ENCODE measurements at regions not wholly inside any gene's neighbourhood (a gene's known extent, or its start where the extent isn't known, plus 50 kb on each side); places are given as distances from the start of the nearest gene placed in this dataset.

- no peak for DNase-seq (ENCODE audit: low read depth)
- no peaks in the 10 kb centered on the region for H3K27me3 ChIP-seq (ENCODE audit: control insufficient read depth, insufficient read depth, low read length)
These were observed 58.9 kb upstream of the KY start for GRCh38 chr3:134709561-134710312.

GRCh38 chr3:134710313-134710680, 59.5 kb upstream of the KY start:
- Histone ChIP-seq H3K4me3 (ENCODE audit: low read depth, low read length) (no peak overlapping the region), H3K36me3 (ENCODE audit: control insufficient read depth, insufficient read depth, low read length) (no peaks in the 10 kb centered on the region), H3K27me3 (ENCODE audit: control insufficient read depth, insufficient read depth, low read length) (no peaks in the 10 kb centered on the region)
- no peak for DNase-seq (ENCODE audit: low read depth)
- no peak for TF ChIP-seq CTCF (IDR thresholded peaks at IDR 0.05; ENCODE audit: insufficient read depth, low read length, poor library complexity, severe bottlenecking)

More at GRCh38 chr3:134709561-134710312, 58.9 kb upstream of the KY start:
- no peak overlapping the region for H3K4me3 ChIP-seq (ENCODE audit: low read depth, low read length)
- no peaks in the 10 kb centered on the region for H3K36me3 ChIP-seq (ENCODE audit: control insufficient read depth, insufficient read depth, low read length)
- no peak for TF ChIP-seq CTCF (IDR thresholded peaks at IDR 0.05; ENCODE audit: insufficient read depth, low read length, poor library complexity, severe bottlenecking)

- no peaks in the 10 kb centered on the region for H3K36me3 ChIP-seq (ENCODE audit: control insufficient read depth, insufficient read depth, low read length)
- TF ChIP-seq CTCF (IDR thresholded peaks at IDR 0.05; ENCODE audit: insufficient read depth, low read length, poor library complexity, severe bottlenecking), result no peak
- H3K4me3 ChIP-seq (ENCODE audit: low read depth, low read length), result no peak overlapping the region
- no peaks in the 10 kb centered on the region for H3K27me3 ChIP-seq (ENCODE audit: control insufficient read depth, insufficient read depth, low read length)
- peak; percentile 12 for DNase-seq (ENCODE audit: low read depth)
These were observed 60.5 kb upstream of the KY start for GRCh38 chr3:134711284-134711683.

GRCh38 chr3:134713671-134714070, 62.8 kb upstream of the KY start:
- no peak for DNase-seq (ENCODE audit: low read depth)
- Histone ChIP-seq H3K36me3 (ENCODE audit: control insufficient read depth, insufficient read depth, low read length) (no peaks in the 10 kb centered on the region), H3K27me3 (ENCODE audit: control insufficient read depth, insufficient read depth, low read length) (no peaks in the 10 kb centered on the region), H3K4me3 (ENCODE audit: low read depth, low read length) (no peak overlapping the region)
- TF ChIP-seq CTCF (IDR thresholded peaks at IDR 0.05; ENCODE audit: insufficient read depth, low read length, poor library complexity, severe bottlenecking), result no peak

- no peak for DNase-seq (ENCODE audit: low read depth)
- H3K27me3 ChIP-seq (ENCODE audit: control insufficient read depth, insufficient read depth, low read length), result no peaks in the 10 kb centered on the region
- no peak for TF ChIP-seq CTCF (IDR thresholded peaks at IDR 0.05; ENCODE audit: insufficient read depth, low read length, poor library complexity, severe bottlenecking)
- no peak overlapping the region for H3K4me3 ChIP-seq (ENCODE audit: low read depth, low read length)
- no peaks in the 10 kb centered on the region for H3K36me3 ChIP-seq (ENCODE audit: control insufficient read depth, insufficient read depth, low read length)
These were observed 67.9 kb upstream of the KY start for GRCh38 chr3:134718726-134719125.

GRCh38 chr3:134721214-134721613, 70.4 kb upstream of the KY start:
- no peaks in the 10 kb centered on the region for H3K36me3 ChIP-seq (ENCODE audit: control insufficient read depth, insufficient read depth, low read length)
- no peak for TF ChIP-seq CTCF (IDR thresholded peaks at IDR 0.05; ENCODE audit: insufficient read depth, low read length, poor library complexity, severe bottlenecking)
- no peaks in the 10 kb centered on the region for H3K27me3 ChIP-seq (ENCODE audit: control insufficient read depth, insufficient read depth, low read length)
- no peak overlapping the region for H3K4me3 ChIP-seq (ENCODE audit: low read depth, low read length)
- no peak for DNase-seq (ENCODE audit: low read depth)

All from kidney epithelial cell (primary cell).